Stomach (tissue), 4 donors: ENCODE measurements at regions not wholly inside any gene's neighbourhood (a gene's known extent, or its start where the extent isn't known, plus 50 kb on each side); places are given as distances from the start of the nearest gene placed in this dataset.

ENCODE experiments used
- EP300 ChIP-seq: sonication (generic); formaldehyde crosslinking; IDR thresholded peaks from one replicate; pipeline ENCODE4 v1.6.1; 2017; ENCODE audit warnings: antibody characterized with exemption
- TF ChIP-seq, protein P1 (sequence below), 7 experiments: fragments of 450-650 bp in 4 of 7; fragments of 200-600 bp in 3 of 7; sonication (generic) in 3 of 7; IDR thresholded peaks; one replicate each; pipeline ENCODE4 v1.5.1; 2016 to 2019; ENCODE audit warnings: antibody characterized with exemption in 7 of 7, control low read depth in 2 of 7, mild to moderate bottlenecking in 1 of 7

DNA sequence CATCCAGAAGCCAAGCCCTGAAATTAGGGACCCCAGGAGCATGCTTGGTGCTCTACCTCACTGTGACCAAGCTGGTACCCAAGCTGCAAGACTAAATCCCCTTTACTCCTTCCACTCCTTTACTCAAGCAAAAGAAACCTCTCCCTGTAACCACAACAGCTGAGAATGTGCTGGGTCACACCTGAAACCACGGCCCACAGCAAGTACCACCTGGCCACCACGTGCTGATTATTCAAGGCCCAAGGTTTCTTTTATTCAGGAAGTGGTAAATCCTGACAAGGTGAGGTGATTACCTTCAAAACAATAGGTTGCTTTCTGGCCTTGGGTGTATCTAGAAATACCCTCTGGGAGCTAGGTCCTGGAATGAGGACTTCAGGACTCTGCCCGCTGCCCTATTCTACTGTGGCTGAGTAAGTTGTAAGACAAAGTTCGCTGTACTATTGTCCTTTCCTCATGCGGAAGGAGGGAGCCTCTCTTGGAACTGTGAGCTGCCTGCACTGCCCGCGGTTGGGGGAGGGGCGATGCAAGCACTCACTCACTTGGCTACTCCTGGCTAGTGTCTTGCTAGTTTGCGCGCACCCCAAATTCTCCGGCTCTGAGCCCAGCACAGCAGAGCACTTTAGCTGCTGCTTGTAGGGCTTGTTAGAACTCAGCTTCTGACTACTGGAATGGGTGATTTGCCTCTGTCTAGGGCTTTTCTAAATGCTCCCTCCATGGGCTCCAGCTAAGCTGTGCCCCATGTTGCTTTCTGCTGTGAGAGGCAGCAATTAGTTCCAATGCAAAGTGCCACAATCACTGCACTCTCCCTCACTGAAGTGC is 487.1 kb upstream of the CNTN3 start:
- TF ChIP-seq, protein P1, sequence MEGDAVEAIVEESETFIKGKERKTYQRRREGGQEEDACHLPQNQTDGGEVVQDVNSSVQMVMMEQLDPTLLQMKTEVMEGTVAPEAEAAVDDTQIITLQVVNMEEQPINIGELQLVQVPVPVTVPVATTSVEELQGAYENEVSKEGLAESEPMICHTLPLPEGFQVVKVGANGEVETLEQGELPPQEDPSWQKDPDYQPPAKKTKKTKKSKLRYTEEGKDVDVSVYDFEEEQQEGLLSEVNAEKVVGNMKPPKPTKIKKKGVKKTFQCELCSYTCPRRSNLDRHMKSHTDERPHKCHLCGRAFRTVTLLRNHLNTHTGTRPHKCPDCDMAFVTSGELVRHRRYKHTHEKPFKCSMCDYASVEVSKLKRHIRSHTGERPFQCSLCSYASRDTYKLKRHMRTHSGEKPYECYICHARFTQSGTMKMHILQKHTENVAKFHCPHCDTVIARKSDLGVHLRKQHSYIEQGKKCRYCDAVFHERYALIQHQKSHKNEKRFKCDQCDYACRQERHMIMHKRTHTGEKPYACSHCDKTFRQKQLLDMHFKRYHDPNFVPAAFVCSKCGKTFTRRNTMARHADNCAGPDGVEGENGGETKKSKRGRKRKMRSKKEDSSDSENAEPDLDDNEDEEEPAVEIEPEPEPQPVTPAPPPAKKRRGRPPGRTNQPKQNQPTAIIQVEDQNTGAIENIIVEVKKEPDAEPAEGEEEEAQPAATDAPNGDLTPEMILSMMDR (IDR thresholded peaks at IDR 0.05) = no peak
- no peak for TF ChIP-seq EP300
